ENCODE measurements at regions not wholly inside any gene's neighbourhood (a gene's known extent, or its start where the extent isn't known, plus 50 kb on each side); places are given as distances from the start of the nearest gene placed in this dataset.

- DNase-seq (ENCODE audit: low read depth), result no peak
Measured at GRCh38 chr7:88700725-88701124, 58.8 kb upstream of the ZNF804B start.

DNA sequence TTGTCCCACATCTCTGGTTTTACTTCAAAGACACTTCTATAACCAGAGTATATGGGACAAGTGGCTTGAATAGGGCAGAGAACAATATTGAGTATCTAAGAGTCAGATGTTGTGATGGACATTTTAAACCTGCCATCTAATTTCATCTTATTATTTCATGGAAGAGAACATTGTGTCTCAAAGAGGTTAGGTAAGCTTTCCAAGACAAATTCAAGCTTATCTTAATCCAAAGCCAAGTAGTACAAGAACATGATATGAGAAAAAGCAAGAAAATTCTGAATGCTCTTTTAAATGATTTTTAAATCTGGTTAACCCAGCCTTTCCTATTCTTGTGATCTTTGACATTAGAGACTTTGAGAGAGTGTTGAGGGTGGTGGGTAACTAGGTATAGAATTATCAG lies 65.3 kb upstream of the ZNF804B start:
- DNase-seq (ENCODE audit: low read depth), result no peak

DNA sequence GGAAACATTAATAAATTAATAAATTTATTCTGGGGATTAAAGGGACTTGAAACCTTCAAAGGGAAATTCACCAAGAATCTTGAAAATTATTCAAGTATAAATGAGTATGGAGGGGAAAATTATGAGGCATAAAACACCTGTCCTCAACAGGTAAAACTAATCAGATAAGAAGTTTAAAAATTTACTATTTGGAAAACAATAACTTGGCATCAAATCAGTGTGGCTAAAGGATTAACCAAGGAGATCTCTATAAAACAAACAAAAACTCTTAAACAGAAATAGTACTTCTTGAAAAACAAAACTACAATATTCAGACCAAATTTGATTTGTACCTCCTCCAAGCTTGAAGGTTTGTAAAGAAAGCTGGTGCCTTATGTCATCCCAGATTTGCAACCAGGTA lies 66.4 kb upstream of the ZNF804B start:
- no peak for DNase-seq (ENCODE audit: low read depth)

DNA sequence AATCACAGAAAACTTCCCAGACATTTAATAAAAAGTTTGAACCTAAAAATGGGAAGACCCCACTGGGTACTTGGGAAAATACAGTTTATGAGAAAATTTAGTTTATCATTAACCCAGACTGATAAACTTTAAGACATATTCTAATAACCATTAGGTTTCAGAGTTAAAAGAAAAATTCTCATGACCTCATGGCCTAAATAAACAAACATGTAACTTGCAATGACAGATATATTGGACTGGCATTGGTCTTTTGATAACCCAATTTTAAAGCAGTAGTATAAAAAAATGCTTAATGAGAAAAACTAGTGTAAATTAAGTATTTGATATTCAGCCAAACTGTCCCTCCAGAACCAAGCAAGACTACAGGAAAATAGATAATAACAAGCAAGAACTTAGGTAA lies 67.0 kb upstream of the ZNF804B start:
- DNase-seq (ENCODE audit: low read depth), result no peak

- DNase-seq (ENCODE audit: low read depth), result no peak
Measured at GRCh38 chr7:88689821-88690220, 69.7 kb upstream of the ZNF804B start.

DNA sequence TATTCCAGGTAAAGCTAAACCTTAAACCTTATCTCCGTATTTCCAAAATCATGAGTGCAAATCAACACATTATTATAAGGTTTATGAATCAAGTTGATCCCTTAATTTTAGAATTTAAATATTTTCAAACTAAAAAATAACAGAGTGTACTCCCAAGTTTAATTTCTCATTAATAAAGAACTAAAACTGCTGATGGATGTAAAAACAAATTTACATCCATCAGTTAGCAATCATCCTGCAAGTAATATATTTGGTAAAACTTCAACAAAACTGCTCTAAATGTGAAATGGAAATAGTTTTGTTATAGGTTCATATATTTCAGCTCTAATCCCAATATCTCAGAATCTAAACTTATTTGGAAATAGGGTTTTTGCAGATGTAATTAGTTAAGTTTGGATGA lies 71.3 kb upstream of the ZNF804B start:
- no peak for DNase-seq (ENCODE audit: low read depth)

- DNase-seq (ENCODE audit: low read depth), result no peak
Measured at GRCh38 chr7:88686468-88687229, 72.9 kb upstream of the ZNF804B start.

DNA sequence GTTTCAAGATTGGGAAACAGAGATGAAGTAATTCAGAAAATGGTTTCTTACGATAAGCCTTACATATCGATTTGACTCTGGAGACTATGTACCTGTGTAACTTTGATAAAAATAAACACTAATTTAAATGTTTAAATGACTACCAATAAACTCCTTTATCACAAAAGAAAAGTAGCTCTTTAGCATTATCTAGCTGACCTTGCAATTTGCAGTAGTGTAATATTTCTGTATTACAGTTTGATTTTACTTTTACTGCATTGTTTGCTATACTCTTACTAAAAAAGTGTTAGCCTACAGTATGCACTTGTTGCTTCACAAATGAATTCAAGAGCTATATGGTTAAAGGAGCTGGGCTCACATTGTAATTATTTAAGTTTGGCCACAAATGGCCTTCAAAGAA lies 77.8 kb upstream of the ZNF804B start:
- DNase-seq (ENCODE audit: low read depth), result no peak

DNA sequence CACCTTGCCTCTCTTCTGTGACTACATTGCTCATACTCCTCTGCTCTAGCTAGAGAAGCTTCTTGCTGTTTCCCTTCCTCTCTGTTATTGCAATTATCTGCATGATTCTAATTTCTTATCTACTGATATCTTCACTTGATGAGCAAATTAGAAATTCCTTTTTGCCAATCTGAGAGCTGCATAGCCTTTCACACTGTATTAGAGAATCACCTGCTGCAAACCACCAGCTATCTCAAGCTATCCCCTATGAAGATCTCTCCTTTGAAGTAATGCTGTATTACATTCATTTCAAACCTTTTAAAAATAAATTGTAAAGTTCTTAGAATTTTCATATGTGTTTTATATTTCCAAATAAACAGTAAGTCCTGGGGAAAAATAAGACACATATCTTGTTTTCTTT lies 89.0 kb upstream of the ZNF804B start:
- no peak for DNase-seq (ENCODE audit: low read depth)

GRCh38 chr7:88669913-88670312 lies 89.6 kb upstream of the ZNF804B start:
- no peak for DNase-seq (ENCODE audit: low read depth)

DNA sequence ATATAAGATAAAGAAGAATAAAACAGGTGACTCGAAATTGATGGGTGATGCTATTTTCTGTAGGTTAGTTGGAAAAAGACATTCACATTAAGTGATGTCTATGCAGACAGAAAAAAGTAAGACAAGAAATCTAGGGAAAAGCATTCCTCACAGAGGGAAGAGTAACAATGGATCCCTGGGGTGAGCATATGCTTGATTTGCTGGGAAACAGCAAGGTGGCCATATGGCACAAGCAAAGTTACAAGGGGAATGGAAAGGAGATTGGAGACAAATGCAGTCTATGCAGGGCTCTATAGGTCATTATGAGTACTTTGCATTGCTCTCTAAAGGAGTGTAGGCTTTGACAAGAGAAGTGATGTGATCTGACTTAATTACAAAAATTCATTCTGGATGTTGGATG lies 90.9 kb upstream of the ZNF804B start:
- no peak for DNase-seq (ENCODE audit: low read depth)

GRCh38 chr7:88666626-88667025 lies 92.9 kb upstream of the ZNF804B start:
- DNase-seq (ENCODE audit: low read depth), result no peak

GRCh38 chr7:88665892-88666514 lies 93.5 kb upstream of the ZNF804B start:
- DNase-seq (ENCODE audit: low read depth), result no peak

DNA sequence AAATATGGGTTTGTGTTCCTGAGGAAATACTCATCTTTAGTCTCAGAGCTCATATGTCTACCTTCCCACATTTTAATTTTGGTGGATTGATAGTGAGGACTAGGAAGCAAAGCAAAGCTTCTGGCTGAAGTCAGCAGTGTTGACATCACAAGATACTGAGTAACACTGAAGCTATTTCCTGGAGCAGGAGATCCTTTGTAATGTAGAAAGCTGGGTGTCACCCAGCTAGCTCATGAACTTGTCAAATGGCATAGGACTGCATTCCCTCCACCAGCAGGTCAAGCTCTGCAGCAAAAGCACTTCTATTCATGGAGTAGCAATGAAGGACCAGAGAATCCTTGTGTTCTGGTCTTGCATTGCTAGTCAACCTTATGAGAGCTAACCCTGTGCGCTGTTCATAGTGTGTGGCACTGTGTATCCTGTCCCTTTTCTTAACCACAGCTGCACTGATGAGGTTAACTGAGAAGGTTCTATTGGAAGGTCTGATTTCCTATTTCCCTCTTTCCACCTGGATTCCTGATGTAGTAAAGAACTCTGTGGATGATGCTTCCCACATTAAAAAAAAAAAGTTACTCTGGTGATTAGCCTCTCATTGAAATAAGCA lies 94.8 kb upstream of the ZNF804B start:
- no peak for DNase-seq (ENCODE audit: low read depth)

DNA sequence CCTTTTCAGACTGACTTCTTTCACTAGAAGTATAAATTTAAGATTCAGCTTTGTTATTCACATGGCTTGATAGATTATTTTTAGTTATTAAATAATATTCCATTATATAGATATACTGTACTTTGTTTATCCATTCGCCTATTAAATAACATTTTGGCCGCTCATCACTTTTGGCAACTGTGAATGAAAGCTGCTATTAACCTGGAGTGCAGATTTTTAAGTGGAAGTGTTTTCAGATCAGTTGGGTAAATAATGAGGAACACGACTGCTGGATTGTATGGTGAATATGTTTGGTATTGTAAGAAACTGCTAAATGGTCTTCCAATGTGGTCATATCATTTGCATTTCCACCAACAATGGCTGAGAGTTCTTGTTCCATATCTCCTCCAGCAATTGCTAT lies 97.6 kb upstream of the ZNF804B start:
- no peak for DNase-seq (ENCODE audit: low read depth)

DNA sequence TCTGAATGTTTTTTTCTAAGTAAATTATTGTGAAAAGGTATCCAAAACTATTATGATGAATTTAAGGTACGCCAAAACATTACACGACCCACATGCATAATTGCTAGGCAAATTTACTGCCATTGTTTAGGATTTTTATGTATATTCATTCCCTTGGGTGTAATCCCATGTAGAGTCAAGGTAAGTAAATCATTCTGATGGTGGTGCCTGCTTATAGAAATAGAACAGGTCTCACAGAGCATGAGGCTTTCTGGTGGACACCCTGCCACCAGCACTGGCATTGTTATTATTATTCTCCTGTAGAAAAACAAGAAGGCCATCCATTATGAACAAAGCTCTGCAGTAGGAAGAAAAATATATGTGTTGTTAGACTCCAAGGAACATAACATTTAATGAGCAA lies 111.7 kb upstream of the ZNF804B start:
- no peak for DNase-seq (ENCODE audit: low read depth)

- DNase-seq (ENCODE audit: low read depth), result no peak
Measured at GRCh38 chr7:88638583-88638982, 120.9 kb upstream of the ZNF804B start.

GRCh38 chr7:88637795-88638194 lies 121.7 kb upstream of the ZNF804B start:
- DNase-seq (ENCODE audit: low read depth), result no peak

DNA sequence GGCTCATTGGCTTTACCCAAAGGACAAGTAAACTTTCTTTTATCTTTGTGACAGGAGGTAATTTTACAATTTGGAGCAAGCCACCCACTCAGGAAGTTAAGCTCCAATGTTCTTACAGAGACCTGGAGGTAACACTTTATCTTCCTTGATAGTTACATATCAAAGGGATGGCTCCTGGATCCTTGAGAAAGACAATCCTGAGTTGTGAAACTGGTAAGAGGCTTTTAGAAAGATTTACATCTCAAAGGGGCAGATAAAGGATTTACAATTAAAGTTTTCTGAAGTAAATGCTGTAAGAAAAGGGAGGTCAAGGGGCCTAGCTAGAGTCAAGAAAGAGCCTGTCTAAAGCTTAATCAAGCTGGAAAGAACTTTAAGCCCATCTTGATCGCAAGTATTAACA lies 124.4 kb upstream of the ZNF804B start:
- no peak for DNase-seq (ENCODE audit: low read depth)

DNA sequence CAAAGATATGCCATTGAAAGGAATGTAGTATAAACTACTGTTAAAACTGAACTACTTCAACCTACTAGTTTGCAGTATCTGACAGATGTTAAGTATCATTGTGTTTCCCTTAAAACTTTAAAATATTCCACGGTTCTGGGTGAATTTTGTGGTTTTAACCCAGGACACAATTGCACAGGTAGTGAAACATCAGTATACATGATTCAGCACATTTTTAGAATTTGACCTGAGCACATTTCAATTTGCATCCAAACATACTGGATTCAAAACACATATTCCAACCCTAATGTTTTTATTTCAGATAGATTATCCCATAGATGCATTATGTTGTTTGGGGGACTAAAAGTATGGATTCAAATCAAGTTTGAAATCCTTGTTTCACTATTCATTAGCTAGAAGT lies 129.9 kb upstream of the ZNF804B start:
- no peak for DNase-seq (ENCODE audit: low read depth)

DNA sequence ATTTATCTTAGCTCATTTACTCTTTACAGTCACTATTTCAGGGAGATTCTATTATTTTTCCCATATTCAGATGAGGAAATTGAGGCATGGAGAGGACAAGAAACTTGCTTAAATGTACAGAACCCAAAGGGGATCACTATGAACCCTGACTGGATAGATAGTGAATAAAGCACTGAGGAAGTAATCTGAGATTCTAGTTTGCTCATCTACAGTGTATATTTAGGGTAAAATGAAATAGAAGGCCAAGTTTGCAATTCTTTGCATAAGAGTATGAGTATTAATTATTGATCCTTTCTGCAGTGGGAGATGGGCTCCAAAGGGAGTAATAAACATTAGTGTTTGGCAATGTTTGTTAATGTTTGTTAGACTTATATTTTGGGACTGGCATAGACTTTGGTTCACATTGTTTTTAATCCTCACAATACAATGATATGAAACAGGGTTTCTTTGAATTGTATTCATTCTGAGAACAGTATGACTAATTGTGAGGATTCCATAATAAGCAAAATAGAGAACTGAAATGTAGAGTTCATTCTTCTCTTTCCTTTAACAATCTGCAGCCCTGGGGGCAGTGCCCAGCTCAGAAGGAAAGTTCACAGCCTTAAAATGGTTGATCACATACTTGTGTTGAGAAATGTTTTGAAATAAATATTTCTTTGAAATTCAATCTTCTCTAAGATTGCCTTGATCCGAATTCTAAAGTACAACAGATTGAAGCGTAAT lies 131.0 kb upstream of the ZNF804B start:
- no peak for DNase-seq (ENCODE audit: low read depth)

DNA sequence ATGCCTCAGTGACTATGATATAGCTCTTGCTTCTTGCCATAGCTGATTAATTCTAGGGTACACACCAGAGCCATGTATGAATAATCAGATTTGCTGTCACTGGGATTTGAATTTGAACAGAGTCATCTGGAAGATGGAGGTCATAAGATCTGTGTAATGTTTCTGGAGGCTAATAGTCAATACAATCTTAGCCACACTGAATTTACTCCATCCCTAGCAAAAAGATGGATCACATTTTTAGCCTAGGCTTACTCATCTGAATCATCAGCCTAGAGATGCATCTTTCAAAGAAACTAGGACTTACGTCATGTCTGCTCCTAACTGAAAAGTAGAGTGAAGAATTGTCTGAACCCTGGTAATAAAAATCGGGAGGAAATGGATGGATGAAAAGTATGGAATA lies 142.3 kb upstream of the ZNF804B start:
- DNase-seq (ENCODE audit: low read depth), result no peak

DNA sequence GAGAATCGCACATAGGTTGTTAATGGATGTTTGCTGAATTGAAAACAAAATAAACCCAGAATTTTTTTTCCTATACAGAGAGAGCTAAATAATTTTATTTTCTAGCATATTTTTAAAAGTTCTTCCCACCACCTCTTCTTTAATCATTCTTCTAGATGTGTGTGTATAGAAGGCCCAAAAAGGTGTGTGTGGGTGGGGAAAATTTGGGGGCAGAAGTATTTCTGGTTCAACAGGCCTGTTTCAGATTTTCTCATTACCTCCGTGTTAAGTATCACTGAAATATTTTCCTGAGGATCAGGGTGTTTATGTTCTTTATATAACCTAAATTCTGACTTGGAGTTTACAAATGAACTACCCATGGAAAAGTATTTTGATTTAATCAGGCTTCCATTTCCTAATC lies 144.2 kb upstream of the ZNF804B start:
- no peak for DNase-seq (ENCODE audit: low read depth)

Measured in fibroblast of gingiva (primary cell).